OCI-LY3 (cell line): ENCODE measurements at regions not wholly inside any gene's neighbourhood (a gene's known extent, or its start where the extent isn't known, plus 50 kb on each side); places are given as distances from the start of the nearest gene placed in this dataset.

ENCODE experiments used
- CTCF ChIP-seq: fragments of 200-600, 300-600 bp; sonication (generic); IDR thresholded peaks from 2 replicates; pipeline ENCODE4 v1.5.1; 2014; ENCODE audit warnings: antibody characterized with exemption, low read length, low read depth
- EZH2phosphoT487 ChIP-seq: fragments of 200-600 bp; shearing (Covaris generic); IDR thresholded peaks from 2 replicates; pipeline ENCODE4 v1.6.1; 2018; ENCODE audit warnings: antibody characterized with exemption, mixed run types, low read depth

- TF ChIP-seq CTCF = no peak
- no peak for TF ChIP-seq EZH2phosphoT487
These were observed 94.5 kb upstream of the ATP1A1 start for GRCh38 chr1:116278541-116278866.
